ENCODE measurements at regions not wholly inside any gene's neighbourhood (a gene's known extent, or its start where the extent isn't known, plus 50 kb on each side); places are given as distances from the start of the nearest gene placed in this dataset.

DNA sequence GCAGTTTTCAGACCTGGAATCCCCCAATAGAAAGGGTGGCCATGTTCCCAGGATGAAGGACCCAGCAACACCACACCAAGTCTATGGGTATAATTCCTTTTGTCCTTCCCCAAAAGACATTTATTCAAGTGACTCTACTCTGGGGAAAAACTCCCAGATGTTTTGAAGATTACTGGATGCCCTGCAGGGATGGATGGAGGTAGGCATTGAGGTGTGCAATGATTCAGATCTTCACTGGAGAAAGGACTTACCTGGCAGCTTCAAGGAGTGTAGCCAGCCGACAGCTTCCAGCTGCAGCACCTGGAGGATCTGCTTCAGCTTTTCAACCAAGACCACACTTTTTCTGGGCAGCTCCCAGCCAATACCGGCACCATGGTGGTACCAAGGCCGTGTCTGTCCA lies 172.0 kb downstream of the BAMBI start:
- CTCF ChIA-PET, result no interaction called here
- Histone ChIP-seq H3K27me3 (ENCODE audit: control insufficient read depth, insufficient read depth, low read length) (peaks cover 25% of the 10 kb centered on the region), H3K9me3 (ENCODE audit: control insufficient read depth, insufficient read depth, low read length) (peaks cover 6% of the 10 kb centered on the region), H3K27ac (ENCODE audit: low read depth, low read length) (no peak overlapping the region), H3K4me3 (ENCODE audit: low read depth, low read length) (no peak overlapping the region)
- TF ChIP-seq, protein P1, sequence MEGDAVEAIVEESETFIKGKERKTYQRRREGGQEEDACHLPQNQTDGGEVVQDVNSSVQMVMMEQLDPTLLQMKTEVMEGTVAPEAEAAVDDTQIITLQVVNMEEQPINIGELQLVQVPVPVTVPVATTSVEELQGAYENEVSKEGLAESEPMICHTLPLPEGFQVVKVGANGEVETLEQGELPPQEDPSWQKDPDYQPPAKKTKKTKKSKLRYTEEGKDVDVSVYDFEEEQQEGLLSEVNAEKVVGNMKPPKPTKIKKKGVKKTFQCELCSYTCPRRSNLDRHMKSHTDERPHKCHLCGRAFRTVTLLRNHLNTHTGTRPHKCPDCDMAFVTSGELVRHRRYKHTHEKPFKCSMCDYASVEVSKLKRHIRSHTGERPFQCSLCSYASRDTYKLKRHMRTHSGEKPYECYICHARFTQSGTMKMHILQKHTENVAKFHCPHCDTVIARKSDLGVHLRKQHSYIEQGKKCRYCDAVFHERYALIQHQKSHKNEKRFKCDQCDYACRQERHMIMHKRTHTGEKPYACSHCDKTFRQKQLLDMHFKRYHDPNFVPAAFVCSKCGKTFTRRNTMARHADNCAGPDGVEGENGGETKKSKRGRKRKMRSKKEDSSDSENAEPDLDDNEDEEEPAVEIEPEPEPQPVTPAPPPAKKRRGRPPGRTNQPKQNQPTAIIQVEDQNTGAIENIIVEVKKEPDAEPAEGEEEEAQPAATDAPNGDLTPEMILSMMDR (IDR thresholded peaks at IDR 0.05; ENCODE audit: low read depth, low read length), result no peak
- POLR2A ChIA-PET, result no interaction called here
- no peak for DNase-seq (ENCODE audit: low read depth, low spot score)

DNA sequence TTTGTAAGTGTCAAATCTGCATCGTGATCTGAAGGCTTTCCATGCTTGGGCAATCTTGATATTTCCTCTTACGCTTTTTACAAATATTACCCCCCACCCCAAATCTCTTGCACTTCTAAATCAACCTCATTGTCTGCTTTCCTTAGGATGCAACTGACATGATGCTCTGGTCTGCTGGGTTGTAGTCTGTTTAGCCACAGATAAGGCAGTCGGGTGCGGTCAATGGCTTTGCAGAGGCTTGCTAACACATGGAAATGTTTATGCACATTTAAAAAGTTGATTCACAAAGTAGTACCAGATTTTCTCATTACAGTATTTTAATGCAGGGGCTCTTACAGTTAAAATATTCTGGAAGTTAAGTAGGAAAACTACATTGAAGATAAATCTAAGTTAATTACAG lies 172.5 kb downstream of the BAMBI start:
- Histone ChIP-seq H3K9me3 (ENCODE audit: control insufficient read depth, insufficient read depth, low read length) (peaks cover 6% of the 10 kb centered on the region), H3K4me3 (ENCODE audit: low read depth, low read length) (no peak overlapping the region), H3K27ac (ENCODE audit: low read depth, low read length) (no peak overlapping the region), H3K27me3 (ENCODE audit: control insufficient read depth, insufficient read depth, low read length) (peaks cover 25% of the 10 kb centered on the region)
- DNase-seq (ENCODE audit: low read depth, low spot score), result no peak
- TF ChIP-seq, protein P1 (IDR thresholded peaks at IDR 0.05; ENCODE audit: low read depth, low read length), result no peak
- ChIA-PET POLR2A (no interaction called here), CTCF (no interaction called here)

DNA sequence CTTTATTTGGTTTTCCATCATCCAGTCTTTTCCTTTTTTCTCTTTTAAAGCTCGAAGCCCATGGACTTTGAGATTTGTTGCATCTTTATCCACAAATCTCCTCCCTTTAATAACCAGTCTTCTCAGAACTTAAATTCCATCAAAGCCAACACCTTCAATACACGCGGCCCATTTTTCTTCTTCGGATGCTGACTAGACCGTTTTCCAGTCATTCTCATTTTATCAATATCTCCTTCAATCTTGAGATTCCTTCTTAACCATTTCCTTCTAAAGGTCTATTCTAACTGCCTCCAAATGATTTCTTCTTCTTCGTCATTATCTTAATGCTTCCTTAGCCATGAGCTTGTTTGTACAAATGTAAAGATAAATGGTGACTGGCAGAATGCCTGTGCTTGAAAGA lies 173.5 kb downstream of the BAMBI start:
- Histone ChIP-seq H3K4me3 (ENCODE audit: low read depth, low read length) (no peak overlapping the region), H3K27me3 (ENCODE audit: control insufficient read depth, insufficient read depth, low read length) (peaks cover 25% of the 10 kb centered on the region), H3K27ac (ENCODE audit: low read depth, low read length) (no peak overlapping the region), H3K9me3 (ENCODE audit: control insufficient read depth, insufficient read depth, low read length) (no peaks in the 10 kb centered on the region; the same call in 1 of the 2 replicates)
- TF ChIP-seq, protein P1 (IDR thresholded peaks at IDR 0.05; ENCODE audit: low read depth, low read length), result no peak
- no peak for DNase-seq (ENCODE audit: low read depth, low spot score)
- CTCF ChIA-PET, result no interaction called here
- POLR2A ChIA-PET, result no interaction called here

DNA sequence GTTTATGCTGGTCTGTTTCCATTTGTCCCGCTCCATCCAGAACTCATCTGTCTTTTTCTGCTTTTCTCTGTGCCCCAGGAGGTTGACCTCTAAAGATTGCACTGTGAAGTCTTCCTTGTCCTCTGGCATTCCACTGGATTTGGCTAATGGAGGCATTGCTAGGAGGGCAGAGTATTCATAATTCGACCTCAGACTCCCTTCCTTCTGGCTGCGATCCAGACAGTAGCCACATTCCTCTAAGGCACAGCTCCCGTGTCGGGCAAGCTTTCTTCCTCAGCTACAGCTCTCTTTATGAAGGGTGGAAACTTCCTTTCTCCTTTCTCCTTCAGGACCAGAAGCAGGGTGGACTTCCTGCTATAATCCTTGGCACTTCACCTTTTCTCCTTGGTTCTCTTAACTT lies 175.9 kb downstream of the BAMBI start:
- peaks cover 33% of the 10 kb centered on the region for H3K27me3 ChIP-seq (ENCODE audit: control insufficient read depth, insufficient read depth, low read length)
- POLR2A ChIA-PET, result no interaction called here
- CTCF ChIA-PET, result no interaction called here
- no peak overlapping the region for H3K4me3 ChIP-seq (ENCODE audit: low read depth, low read length)
- DNase-seq (ENCODE audit: low read depth, low spot score), result no peak
- H3K27ac ChIP-seq (ENCODE audit: low read depth, low read length), result no peak overlapping the region
- peaks cover 5% of the 10 kb centered on the region; the same call in 1 of the 2 replicates for H3K9me3 ChIP-seq (ENCODE audit: control insufficient read depth, insufficient read depth, low read length)
- TF ChIP-seq, protein P1 (IDR thresholded peaks at IDR 0.05; ENCODE audit: low read depth, low read length), result no peak

DNA sequence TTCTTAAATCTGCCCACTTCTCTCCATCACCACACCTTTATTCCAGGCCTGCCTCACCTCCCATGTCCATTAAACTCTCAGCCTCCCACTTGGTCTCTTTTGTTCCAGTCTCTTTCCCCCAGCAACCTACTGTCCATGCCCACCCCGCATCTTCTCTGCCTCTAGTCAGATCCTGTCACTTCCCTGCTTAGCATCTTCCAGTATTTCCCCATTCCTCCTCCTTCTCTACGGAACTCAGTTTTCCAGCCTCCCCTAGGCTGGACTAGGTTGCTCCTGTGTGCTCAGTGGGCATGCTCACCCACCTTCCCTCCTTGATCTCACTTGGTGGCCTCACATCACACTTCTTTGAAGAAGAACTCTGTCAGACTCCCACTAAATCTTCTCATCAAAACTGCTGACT lies 179.8 kb downstream of the BAMBI start:
- no peak for DNase-seq (ENCODE audit: low read depth, low spot score)
- Histone ChIP-seq H3K27ac (ENCODE audit: low read depth, low read length) (no peak overlapping the region), H3K27me3 (ENCODE audit: control insufficient read depth, insufficient read depth, low read length) (peaks cover 28% of the 10 kb centered on the region), H3K4me3 (ENCODE audit: low read depth, low read length) (no peak overlapping the region), H3K9me3 (ENCODE audit: control insufficient read depth, insufficient read depth, low read length) (peaks cover 5% of the 10 kb centered on the region; the same call in 1 of the 2 replicates)
- TF ChIP-seq, protein P1 (IDR thresholded peaks at IDR 0.05; ENCODE audit: low read depth, low read length), result no peak
- ChIA-PET POLR2A (no interaction called here), CTCF (interaction anchor here (0.6 kb wide), 1 partner anchor 462 kb away, joined by 7 read pairs; no protein-coding TSS in a partner anchor)
